WTC11 (cell line): ENCODE measurements at regions not wholly inside any gene's neighbourhood (a gene's known extent, or its start where the extent isn't known, plus 50 kb on each side); places are given as distances from the start of the nearest gene placed in this dataset.

ENCODE experiments used
- CREB1 ChIP-seq: sonication (generic); formaldehyde crosslinking; IDR thresholded peaks from 2 replicates; pipeline ENCODE4 v1.8.0; 2023; ENCODE audit warnings: mild to moderate bottlenecking, missing genetic modification reagents
- CTCF ChIP-seq: fragments of 200-600 bp; IDR thresholded peaks from 2 replicates; pipeline ENCODE4 v1.8.0; 2022; ENCODE audit warnings: antibody characterized with exemption
- NR1H2 ChIP-seq: sonication (generic); formaldehyde crosslinking; IDR thresholded peaks from 2 replicates; pipeline ENCODE4 v1.9.0; 2021; ENCODE audit warnings: mild to moderate bottlenecking, moderate library complexity, missing genetic modification reagents

- TF ChIP-seq CTCF = no peak
- no peak for TF ChIP-seq NR1H2 (CRISPR knock-in tag)
- TF ChIP-seq CREB1 (CRISPR knock-in tag) = no peak
Observed at GRCh38 chr9:87343816-87344430, 153.7 kb upstream of the DAPK1 start.
